CD1c-positive myeloid dendritic cell (primary cell): ENCODE measurements at regions not wholly inside any gene's neighbourhood (a gene's known extent, or its start where the extent isn't known, plus 50 kb on each side); places are given as distances from the start of the nearest gene placed in this dataset.
A peak's percentile ranks its signal among the peaks of the same experiment; 100 is the strongest.

Source experiments
- DNase-seq: peaks from one replicate; pipeline ENCODE4 v3.0.0-alpha.2; 2016; ENCODE audit errors: extremely low spot score

- DNase-seq: no peak
Observed at GRCh38 chr20:11041396-11041795, 367.6 kb upstream of the JAG1 start.

DNA sequence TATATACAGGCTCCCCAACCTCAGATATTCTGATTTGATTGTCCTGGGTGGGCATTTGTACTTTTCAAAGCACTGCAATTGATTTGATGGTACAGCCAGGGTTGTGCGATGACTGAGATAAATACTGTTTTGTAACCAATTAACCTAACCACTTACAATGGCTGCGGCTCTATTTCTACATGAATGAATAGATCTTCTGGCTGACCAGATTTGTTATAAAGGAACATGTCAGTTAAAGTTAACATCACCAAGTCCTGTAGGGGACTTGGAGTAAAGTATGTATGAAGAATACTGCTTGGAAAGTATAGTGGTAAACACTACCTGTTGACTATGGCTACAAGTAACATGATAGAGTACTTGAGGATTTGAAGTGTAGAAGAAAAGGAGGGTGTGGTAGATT is 369.2 kb upstream of the JAG1 start:
- DNase-seq: no peak

GRCh38 chr20:11044561-11044960 is 370.8 kb upstream of the JAG1 start:
- no peak for DNase-seq

DNA sequence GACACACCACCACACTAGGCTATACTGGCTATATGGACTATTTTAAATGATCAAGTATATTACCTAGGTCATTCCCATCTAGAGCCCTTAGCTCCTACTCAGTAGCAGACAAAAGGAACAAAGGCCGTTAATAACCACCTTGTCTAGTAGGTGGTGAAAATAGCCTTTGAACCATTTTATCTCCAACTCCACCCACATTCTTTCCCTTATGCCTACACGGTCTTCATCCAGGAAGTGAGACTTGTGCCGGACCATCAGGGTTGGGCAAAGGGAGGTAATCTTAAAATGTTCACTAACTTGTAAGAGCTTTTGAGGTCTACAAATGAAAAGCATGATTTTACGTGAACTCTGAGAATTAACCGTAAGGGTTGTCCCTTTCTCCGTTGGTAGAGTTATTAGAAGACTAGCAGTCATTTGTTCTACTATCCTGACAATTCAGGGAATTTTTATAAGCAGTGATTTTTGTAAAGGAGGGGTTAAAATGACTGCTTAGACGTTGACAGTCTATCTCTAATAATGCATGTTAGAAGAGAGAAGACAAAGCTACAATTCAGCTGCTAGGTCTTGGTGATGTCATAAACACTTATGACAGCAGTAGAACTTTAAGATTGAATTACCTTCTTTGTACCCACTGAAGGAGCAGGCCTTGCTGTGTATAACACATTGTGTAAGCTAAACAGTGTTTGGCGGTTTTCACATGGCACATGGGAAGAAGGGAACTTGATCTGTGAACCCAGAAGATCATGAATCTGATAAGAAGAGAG is 371.8 kb upstream of the JAG1 start:
- DNase-seq: no peak

GRCh38 chr20:11047559-11047958 is 373.8 kb upstream of the JAG1 start:
- DNase-seq: no peak

DNA sequence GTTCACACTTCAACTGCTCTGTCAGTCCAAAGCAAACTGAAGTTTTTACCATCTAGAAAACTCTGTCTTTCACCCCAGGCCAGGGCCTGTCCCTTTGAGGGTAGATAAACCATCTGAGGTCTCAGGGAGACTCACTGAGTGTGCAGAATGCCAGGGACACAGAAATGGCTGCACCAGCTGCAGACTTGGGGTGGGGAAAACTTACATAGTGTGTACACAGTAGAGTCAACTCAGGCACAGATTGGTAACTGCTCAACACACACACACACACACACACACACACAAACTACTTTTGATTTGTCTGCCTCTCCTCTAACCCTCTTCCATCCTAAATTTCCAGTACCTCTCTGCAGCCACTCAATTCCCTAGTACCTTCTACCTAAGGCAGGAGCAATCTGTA is 374.9 kb upstream of the JAG1 start:
- DNase-seq: no peak

DNA sequence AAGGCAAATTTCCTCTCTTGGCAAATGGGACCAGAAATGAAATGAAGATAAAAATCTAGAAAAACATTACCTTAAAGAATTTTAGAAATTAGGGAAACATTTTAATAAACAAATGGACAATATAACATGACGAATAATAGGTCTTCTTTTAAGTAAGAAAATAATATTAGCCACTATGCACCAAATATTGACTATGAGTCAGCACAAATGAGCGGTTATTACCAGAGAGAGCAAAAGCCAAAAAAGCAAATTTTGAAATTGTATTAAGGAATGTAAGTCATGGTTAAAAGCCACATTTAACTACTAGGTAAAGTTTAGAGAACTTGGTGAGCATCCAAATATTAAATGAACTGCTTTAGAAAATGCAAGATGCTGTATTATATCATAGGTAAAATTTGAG is 376.6 kb upstream of the JAG1 start:
- DNase-seq: no peak

DNA sequence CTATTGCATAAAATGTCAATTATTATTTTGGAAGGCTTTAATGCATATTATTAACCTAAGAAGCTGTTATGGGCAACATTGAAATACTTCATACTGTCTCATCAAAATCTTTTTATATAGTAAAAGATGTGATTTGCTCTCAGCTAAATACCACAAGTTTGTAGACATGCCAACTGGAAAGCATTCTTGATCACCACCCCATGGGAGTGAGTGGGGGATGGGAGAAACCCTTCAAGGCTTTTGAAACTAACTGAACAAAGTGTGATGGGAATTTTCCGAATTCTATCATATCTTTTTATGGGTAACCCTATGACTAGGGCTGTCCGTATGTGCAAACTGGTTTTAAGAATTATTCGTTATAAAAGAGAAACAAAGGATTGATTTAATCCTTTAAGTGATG is 377.3 kb upstream of the JAG1 start:
- DNase-seq: no peak

DNA sequence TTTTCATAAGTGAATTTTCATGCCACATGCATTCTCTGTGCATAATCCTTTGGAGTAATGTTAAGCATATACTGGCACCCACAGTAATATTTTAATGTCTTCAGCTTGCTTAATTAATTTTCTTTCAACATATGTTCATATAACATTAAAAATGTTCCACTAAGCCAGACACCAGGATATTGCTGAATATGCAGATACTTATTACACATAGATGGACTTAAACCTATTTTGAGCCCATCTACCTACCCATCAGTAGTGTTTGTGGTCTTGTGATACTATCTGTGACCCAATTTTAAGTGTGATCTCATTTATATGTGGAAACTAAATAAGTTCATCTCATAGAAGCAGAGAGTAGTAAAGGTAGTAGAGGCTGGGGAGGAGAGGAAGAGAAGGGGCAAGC is 379.5 kb upstream of the JAG1 start:
- DNase-seq: no peak

- no peak for DNase-seq
Observed at GRCh38 chr20:11054266-11054993, 380.6 kb upstream of the JAG1 start.

- DNase-seq: no peak
Observed at GRCh38 chr20:11056414-11056813, 382.6 kb upstream of the JAG1 start.

GRCh38 chr20:11057624-11058023 is 383.8 kb upstream of the JAG1 start:
- no peak for DNase-seq

- no peak for DNase-seq
Observed at GRCh38 chr20:11059659-11060058, 385.9 kb upstream of the JAG1 start.

DNA sequence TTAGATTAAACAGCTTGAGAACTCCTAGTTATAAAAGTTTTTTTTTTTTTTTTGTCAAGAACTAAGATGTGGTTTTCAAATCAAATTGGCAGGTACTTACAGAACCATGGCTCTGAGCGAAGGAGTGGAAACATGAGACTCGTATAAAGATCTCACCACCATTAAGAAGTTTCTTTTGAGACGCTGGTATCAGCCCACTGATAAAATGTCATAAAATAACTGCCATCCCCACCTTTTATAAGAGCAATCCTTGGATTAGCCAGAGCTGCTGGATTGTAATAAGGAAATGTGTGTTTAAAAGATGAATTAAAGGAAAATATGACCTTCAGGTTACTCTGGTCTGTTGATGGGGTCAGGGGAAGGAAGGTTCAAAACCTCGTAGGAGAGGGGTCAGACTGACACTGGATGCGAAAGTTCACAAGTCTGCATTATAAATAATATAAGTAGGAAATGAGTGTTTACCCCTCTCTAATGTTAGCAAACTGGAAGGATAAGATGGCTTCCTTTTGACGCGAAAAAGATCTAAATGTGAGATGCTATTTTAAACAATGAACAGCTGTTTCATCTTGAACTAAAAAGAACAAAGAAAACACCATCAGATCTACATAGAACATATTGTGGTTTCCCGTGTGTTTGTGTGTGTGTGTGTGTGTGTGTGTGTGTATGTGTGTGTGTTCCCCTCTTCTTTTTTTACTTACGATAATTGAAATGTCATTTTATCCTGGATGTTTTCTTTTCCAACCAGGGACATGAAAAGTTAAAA is 386.8 kb upstream of the JAG1 start:
- DNase-seq: no peak

- DNase-seq: peak; percentile 67
Observed at GRCh38 chr20:11063444-11063843, 389.6 kb upstream of the JAG1 start.

DNA sequence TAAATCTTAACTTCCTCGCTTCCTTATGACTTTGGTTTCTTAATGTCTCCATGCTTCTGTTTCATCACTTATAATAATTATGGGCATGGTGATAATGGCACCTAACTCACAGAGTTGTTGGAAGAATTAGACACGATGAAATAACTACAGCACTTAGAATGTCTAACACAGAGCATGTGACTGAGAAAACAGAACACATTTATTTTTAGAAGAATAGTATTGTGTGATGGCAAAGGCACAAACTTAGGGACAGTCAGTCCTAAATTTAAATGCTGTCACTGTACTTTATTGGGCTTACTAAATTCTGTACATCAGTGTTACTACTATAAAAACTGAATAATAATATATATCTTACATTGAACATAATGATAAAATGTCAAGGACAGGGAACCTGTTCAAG is 391.1 kb upstream of the JAG1 start:
- no peak for DNase-seq

GRCh38 chr20:11067359-11067758 is 393.6 kb upstream of the JAG1 start:
- no peak for DNase-seq

DNA sequence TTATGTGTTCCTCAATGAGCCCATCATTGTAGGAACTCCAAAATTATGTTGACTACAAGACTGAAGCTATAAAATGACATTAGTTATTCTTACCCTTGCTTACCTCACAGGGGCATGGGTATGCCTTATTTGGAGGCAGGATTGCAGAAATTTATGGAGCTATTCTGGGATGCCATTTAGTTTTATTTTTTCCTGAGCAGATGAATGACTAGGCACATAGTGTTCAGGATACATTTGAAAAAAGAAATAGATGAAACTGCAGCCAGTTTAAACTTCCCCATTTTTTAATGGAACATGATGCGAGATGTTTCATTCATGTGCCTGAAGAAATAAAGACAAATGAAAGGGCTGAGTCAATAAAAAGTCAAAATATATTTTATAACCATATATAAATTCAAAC is 399.2 kb upstream of the JAG1 start:
- no peak for DNase-seq

DNA sequence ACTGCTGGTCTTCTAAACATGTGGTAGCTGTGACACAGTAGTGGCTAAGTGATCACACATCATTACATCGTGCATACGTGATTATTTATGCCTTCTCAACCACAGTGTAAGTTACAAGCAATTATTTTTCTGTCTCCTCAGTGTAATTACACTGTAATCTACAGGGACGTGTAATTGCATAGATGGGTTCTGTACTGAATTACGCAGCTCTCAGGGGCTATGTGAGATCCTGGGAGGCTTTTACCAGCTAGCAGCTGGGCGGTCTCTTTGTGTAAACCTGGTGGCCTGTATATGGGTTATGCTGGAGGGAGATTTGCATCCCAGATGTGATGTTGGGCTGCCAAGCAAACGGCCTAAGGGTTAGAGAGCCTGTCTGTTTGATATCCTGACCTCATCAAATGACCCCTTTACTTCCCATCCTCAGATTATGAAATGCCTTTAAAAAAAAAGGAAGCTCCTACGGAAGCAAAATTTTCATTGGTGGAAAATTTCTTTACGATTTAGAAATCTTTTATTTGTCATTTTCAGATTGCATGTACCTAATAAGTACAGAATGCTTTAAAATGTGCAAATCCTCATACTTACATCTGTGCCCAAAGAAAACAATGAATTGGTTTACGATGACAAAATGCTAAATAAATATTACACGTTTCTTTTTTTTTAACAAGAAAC is 402.8 kb upstream of the JAG1 start:
- peak; percentile 32 for DNase-seq

DNA sequence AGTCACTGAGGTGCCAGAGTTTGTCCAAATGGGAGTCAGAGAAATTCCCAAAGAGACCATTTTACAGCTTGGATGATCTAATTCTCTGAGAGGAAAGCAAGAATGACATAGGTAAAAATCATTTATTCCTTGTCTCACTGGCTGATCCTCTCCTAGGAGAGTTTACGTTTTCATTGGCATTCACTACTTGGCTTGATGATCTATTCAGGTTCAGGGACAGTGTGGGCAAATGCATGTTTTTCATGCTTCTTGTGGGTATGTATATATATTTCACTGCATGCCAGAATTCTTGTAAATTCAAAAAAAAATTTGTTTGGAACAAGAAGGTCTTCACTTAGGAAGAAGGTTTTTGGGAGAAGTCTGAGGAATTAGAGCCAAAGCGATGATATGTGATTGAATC is 403.4 kb upstream of the JAG1 start:
- no peak for DNase-seq

- no peak for DNase-seq
Observed at GRCh38 chr20:11080010-11080409, 406.2 kb upstream of the JAG1 start.

GRCh38 chr20:11080781-11081377 is 407.1 kb upstream of the JAG1 start:
- DNase-seq: no peak
